Esophagus (tissue), 2 donors: ENCODE measurements at regions not wholly inside any gene's neighbourhood (a gene's known extent, or its start where the extent isn't known, plus 50 kb on each side); places are given as distances from the start of the nearest gene placed in this dataset.
"Not testable (repeated sequence)": the region's sequence is repeated elsewhere in the genome, so short reads cannot be mapped to it uniquely, and the experiment has no call there.

ENCODE experiments used
- H3K27ac ChIP-seq, 2 donors: one replicate each; pipeline ENCODE4 v1.5.1; 2013; ENCODE audit warnings: low read depth in 2 of 2, mild to moderate bottlenecking in 2 of 2, inconsistent platforms in 1 of 2, low read length in 1 of 2, moderate library complexity in 1 of 2
- H3K27me3 ChIP-seq, 2 donors: one replicate each; pipeline ENCODE4 v1.6.1; 2013; ENCODE audit warnings: low read length in 2 of 2, control low read depth in 1 of 2, mild to moderate bottlenecking in 1 of 2; ENCODE audit not compliant: insufficient read depth in 2 of 2, control insufficient read depth in 1 of 2
- H3K36me3 ChIP-seq, 2 donors: one replicate each; pipeline ENCODE4 v1.6.1; 2013; ENCODE audit warnings: low read length in 1 of 2; ENCODE audit not compliant: control insufficient read depth in 2 of 2, insufficient read depth in 2 of 2
- H3K4me1 ChIP-seq, 2 donors: one replicate each; pipeline ENCODE4 v1.6.1; 2013; ENCODE audit warnings: low read length in 1 of 2; ENCODE audit not compliant: control insufficient read depth in 2 of 2, insufficient read depth in 2 of 2
- H3K4me3 ChIP-seq, 2 donors: one replicate each; pipeline ENCODE4 v1.5.1; 2013; ENCODE audit warnings: low read length in 2 of 2, mild to moderate bottlenecking in 2 of 2, low read depth in 1 of 2, moderate library complexity in 1 of 2
- H3K9me3 ChIP-seq, 2 donors: one replicate each; pipeline ENCODE4 v1.6.1; 2013; ENCODE audit warnings: mild to moderate bottlenecking in 2 of 2, low read depth in 1 of 2, low read length in 1 of 2, moderate library complexity in 1 of 2; ENCODE audit not compliant: control insufficient read depth in 2 of 2, insufficient read depth in 1 of 2
- WGBS, 2 donors: extraction: QIAGEN DNeasy Blood & Tissue Kit; methylation state at CpG; one replicate each; pipeline ENCODE4 v1.1.7; 2013; 5-methylcytosine and 5-hydroxymethylcytosine counted together
- donor health status: healthy with polysubstance abuse.
- donor health status: Bipolar disorder and iron deficiency.

- WGBS, 2 donors = 32 to 33% methylated on average over 1 of the region's 1 CpG
- H3K27ac ChIP-seq = no peak overlapping the region
- H3K9me3 ChIP-seq = peaks cover 0 to 6% of the 10 kb centered on the region in 2 donors
- H3K4me3 ChIP-seq = no peak overlapping the region
- no peaks in the 10 kb centered on the region for H3K4me1 ChIP-seq
- H3K36me3 ChIP-seq = no peaks in the 10 kb centered on the region
- H3K27me3 ChIP-seq = no peaks in the 10 kb centered on the region
These were observed 113.0 kb upstream of the KIF2A start for GRCh38 chr5:62192958-62193357.

- H3K9me3 ChIP-seq, H3K4me3 ChIP-seq, H3K36me3 ChIP-seq, H3K27me3 ChIP-seq, H3K4me1 ChIP-seq, H3K27ac ChIP-seq: not testable (repeated sequence)
- WGBS, 2 donors = 70 to 74% methylated on average over 5 of the region's 5 CpGs
These were observed 109.5 kb upstream of the KIF2A start for GRCh38 chr5:62196532-62196931.

GRCh38 chr5:62197697-62198096 lies 108.3 kb upstream of the KIF2A start:
- WGBS, 2 donors = 83 to 87% methylated on average over 2 of the region's 2 CpGs
- Histone ChIP-seq H3K36me3 (no peaks in the 10 kb centered on the region), H3K4me3 (no peak overlapping the region), H3K9me3 (peaks cover 0 to 6% of the 10 kb centered on the region in 2 donors), H3K27ac (no peak overlapping the region), H3K27me3 (no peaks in the 10 kb centered on the region), H3K4me1 (no peaks in the 10 kb centered on the region)

- no peak overlapping the region for H3K4me3 ChIP-seq
- peaks cover 0 to under 1% of the 10 kb centered on the region in 2 donors for H3K9me3 ChIP-seq
- no peaks in the 10 kb centered on the region for H3K4me1 ChIP-seq
- H3K27me3 ChIP-seq = no peaks in the 10 kb centered on the region
- H3K36me3 ChIP-seq = no peaks in the 10 kb centered on the region
- 68 to 80% methylated on average over 2 of the region's 2 CpGs for WGBS, 2 donors
- H3K27ac ChIP-seq = no peak overlapping the region
These were observed 107.6 kb upstream of the KIF2A start for GRCh38 chr5:62198421-62198820.

GRCh38 chr5:62199792-62200716 lies 106.0 kb upstream of the KIF2A start:
- no peaks in the 10 kb centered on the region for H3K4me1 ChIP-seq
- no peaks in the 10 kb centered on the region for H3K27me3 ChIP-seq
- no peaks in the 10 kb centered on the region for H3K9me3 ChIP-seq
- no peaks in the 10 kb centered on the region for H3K36me3 ChIP-seq
- H3K4me3 ChIP-seq = no peak overlapping the region
- no peak overlapping the region for H3K27ac ChIP-seq
- 59 to 70% methylated on average over 7 of the region's 7 CpGs for WGBS, 2 donors

- 57 to 60% methylated on average over 9 of the region's 9 CpGs for WGBS, 2 donors
- no peaks in the 10 kb centered on the region for H3K36me3 ChIP-seq
- no peak overlapping the region for H3K4me3 ChIP-seq
- no peaks in the 10 kb centered on the region for H3K9me3 ChIP-seq
- no peaks in the 10 kb centered on the region for H3K27me3 ChIP-seq
- no peaks in the 10 kb centered on the region for H3K4me1 ChIP-seq
- H3K27ac ChIP-seq = no peak overlapping the region
These were observed 99.7 kb upstream of the KIF2A start for GRCh38 chr5:62206150-62206829.

GRCh38 chr5:62208218-62208852 lies 97.7 kb upstream of the KIF2A start:
- Histone ChIP-seq H3K27ac (no peak overlapping the region), H3K4me1 (no peaks in the 10 kb centered on the region), H3K27me3 (no peaks in the 10 kb centered on the region), H3K36me3 (no peaks in the 10 kb centered on the region), H3K9me3 (no peaks in the 10 kb centered on the region), H3K4me3 (no peak overlapping the region)
- 53% methylated on average over 10 of the region's 10 CpGs for WGBS, 2 donors

GRCh38 chr5:62211405-62211804 lies 94.6 kb upstream of the KIF2A start:
- Histone ChIP-seq H3K4me1 (no peaks in the 10 kb centered on the region), H3K27me3 (no peaks in the 10 kb centered on the region), H3K36me3 (no peaks in the 10 kb centered on the region), H3K9me3 (no peaks in the 10 kb centered on the region), H3K4me3 (no peak overlapping the region), H3K27ac (no peak overlapping the region)
- 64 to 75% methylated on average over 2 of the region's 2 CpGs for WGBS, 2 donors

GRCh38 chr5:62212648-62213047 lies 93.4 kb upstream of the KIF2A start:
- no peaks in the 10 kb centered on the region for H3K4me1 ChIP-seq

More at GRCh38 chr5:62212648-62213047, 93.4 kb upstream of the KIF2A start:
- H3K4me3 ChIP-seq = no peak overlapping the region
- H3K27ac ChIP-seq = no peak overlapping the region
- WGBS, 2 donors = 94 to 96% methylated on average over 3 of the region's 3 CpGs
- H3K27me3 ChIP-seq = no peaks in the 10 kb centered on the region
- no peaks in the 10 kb centered on the region for H3K9me3 ChIP-seq
- no peaks in the 10 kb centered on the region for H3K36me3 ChIP-seq
